ENCODE measurements at regions not wholly inside any gene's neighbourhood (a gene's known extent, or its start where the extent isn't known, plus 50 kb on each side); places are given as distances from the start of the nearest gene placed in this dataset.

GRCh38 chr2:134782107-134782506, 56.3 kb upstream of the ACMSD start:
- intact Hi-C loops (cut with DNase I) = no loop called here
- no peak overlapping the region for H3K4me3 ChIP-seq
- no peak overlapping the region for H3K27ac ChIP-seq
- TF ChIP-seq, protein P1, sequence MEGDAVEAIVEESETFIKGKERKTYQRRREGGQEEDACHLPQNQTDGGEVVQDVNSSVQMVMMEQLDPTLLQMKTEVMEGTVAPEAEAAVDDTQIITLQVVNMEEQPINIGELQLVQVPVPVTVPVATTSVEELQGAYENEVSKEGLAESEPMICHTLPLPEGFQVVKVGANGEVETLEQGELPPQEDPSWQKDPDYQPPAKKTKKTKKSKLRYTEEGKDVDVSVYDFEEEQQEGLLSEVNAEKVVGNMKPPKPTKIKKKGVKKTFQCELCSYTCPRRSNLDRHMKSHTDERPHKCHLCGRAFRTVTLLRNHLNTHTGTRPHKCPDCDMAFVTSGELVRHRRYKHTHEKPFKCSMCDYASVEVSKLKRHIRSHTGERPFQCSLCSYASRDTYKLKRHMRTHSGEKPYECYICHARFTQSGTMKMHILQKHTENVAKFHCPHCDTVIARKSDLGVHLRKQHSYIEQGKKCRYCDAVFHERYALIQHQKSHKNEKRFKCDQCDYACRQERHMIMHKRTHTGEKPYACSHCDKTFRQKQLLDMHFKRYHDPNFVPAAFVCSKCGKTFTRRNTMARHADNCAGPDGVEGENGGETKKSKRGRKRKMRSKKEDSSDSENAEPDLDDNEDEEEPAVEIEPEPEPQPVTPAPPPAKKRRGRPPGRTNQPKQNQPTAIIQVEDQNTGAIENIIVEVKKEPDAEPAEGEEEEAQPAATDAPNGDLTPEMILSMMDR (IDR thresholded peaks at IDR 0.05) = no peak
- H3K27me3 ChIP-seq = no peaks in the 10 kb centered on the region
- H3K9me3 ChIP-seq = no peaks in the 10 kb centered on the region
- DNase-seq (no peak), ATAC-seq (no peak)
- no peaks in the 10 kb centered on the region for H3K4me1 ChIP-seq
- no peaks in the 10 kb centered on the region for H3K36me3 ChIP-seq

DNA sequence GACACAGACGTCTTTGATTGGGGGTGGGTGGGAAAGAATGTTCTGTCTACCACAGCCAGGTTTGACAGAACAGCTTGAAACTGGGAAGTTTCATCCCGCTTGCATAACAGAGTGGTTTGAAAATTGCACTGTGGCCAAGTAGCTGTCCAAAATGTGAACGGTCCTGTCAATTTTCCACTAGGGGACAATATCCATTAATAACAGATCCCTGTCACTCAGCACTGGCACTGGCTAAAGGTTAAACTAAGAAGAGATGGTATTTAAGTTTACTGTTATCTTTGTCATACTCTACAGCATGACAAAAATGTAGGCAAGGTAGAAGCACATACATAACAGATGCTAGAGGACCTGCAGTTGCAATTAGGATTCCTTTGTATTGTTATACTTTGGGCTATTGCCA, 55.6 kb upstream of the ACMSD start:
- no peaks in the 10 kb centered on the region for H3K4me1 ChIP-seq
- DNase-seq (no peak), ATAC-seq (peak; percentile 80)
- no peaks in the 10 kb centered on the region for H3K27me3 ChIP-seq
- no peaks in the 10 kb centered on the region for H3K9me3 ChIP-seq
- intact Hi-C loops (cut with DNase I) = no loop called here
- no peak overlapping the region for H3K27ac ChIP-seq
- H3K4me3 ChIP-seq = no peak overlapping the region
- H3K36me3 ChIP-seq = no peaks in the 10 kb centered on the region
- TF ChIP-seq, protein P1 (IDR thresholded peaks at IDR 0.05) = peak; percentile 28

DNA sequence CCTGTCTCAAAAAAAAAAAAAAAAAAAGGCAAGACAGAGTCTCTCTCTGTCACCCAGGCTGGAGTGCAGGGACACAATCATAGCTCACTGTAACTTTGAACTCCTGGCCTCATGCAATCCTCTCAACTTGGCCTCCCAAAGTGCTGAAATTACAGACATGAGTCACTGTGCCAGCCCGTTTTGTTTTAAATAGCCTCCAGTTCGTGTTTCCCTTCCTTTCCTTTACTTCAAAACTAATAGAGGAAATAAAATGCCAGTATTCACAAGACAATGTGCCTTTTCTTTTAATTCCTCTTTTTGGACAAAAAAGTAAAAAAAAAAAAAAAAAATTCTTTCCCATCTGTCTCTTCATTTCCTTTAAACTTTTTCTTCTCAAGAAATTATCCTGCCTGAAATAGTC, 54.5 kb upstream of the ACMSD start:
- no peaks in the 10 kb centered on the region for H3K27me3 ChIP-seq
- DNase-seq = no peak
- H3K9me3 ChIP-seq = no peaks in the 10 kb centered on the region
- TF ChIP-seq, protein P1 (IDR thresholded peaks at IDR 0.05) = no peak
- H3K27ac ChIP-seq = no peak overlapping the region
- H3K4me3 ChIP-seq = no peak overlapping the region
- H3K36me3 ChIP-seq = no peaks in the 10 kb centered on the region
- no peaks in the 10 kb centered on the region for H3K4me1 ChIP-seq
- intact Hi-C loops (cut with DNase I) = no loop called here
- ATAC-seq = peak; percentile 47

- DNase-seq (no peak), ATAC-seq (peak; percentile 38)
- Histone ChIP-seq H3K36me3 (no peaks in the 10 kb centered on the region), H3K9me3 (no peaks in the 10 kb centered on the region), H3K27ac (no peak overlapping the region), H3K4me1 (no peaks in the 10 kb centered on the region), H3K27me3 (no peaks in the 10 kb centered on the region), H3K4me3 (no peak overlapping the region)
- TF ChIP-seq, protein P1 (IDR thresholded peaks at IDR 0.05) = no peak
- intact Hi-C loops (cut with DNase I) = no loop called here
Observed at GRCh38 chr2:134785659-134786430, 52.6 kb upstream of the ACMSD start.

GRCh38 chr2:134788417-134788816, 50.0 kb upstream of the ACMSD start:
- intact Hi-C loops (cut with DNase I) = no loop called here
- Histone ChIP-seq H3K9me3 (no peaks in the 10 kb centered on the region), H3K27me3 (no peaks in the 10 kb centered on the region), H3K4me1 (no peaks in the 10 kb centered on the region), H3K4me3 (no peak overlapping the region), H3K36me3 (no peaks in the 10 kb centered on the region), H3K27ac (no peak overlapping the region)
- ATAC-seq = no peak
- DNase-seq = no peak
- TF ChIP-seq, protein P1 (IDR thresholded peaks at IDR 0.05) = no peak
